ENCODE measurements at regions not wholly inside any gene's neighbourhood (a gene's known extent, or its start where the extent isn't known, plus 50 kb on each side); places are given as distances from the start of the nearest gene placed in this dataset.

DNA sequence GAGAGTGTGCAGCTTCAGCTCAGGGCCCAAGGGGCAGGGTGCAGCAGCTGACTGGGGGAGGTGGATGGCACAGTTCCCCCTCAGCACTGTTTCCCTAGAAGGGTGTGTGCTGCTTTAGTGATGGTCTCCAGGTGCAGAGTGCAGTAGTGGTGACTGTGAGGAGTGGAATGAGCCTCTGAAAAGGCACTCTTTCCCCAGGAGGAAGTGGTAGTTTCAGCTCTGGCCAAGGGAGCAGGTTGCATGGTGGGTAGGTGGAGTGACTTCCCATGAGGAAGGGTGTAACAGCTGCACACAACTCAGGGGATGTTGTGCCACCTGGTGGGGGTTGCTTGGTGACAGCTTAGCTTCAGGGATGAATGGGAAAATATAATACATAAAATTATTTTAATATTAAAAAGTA, 251.5 kb upstream of the NXPH2 start:
- TF ChIP-seq, protein P1, sequence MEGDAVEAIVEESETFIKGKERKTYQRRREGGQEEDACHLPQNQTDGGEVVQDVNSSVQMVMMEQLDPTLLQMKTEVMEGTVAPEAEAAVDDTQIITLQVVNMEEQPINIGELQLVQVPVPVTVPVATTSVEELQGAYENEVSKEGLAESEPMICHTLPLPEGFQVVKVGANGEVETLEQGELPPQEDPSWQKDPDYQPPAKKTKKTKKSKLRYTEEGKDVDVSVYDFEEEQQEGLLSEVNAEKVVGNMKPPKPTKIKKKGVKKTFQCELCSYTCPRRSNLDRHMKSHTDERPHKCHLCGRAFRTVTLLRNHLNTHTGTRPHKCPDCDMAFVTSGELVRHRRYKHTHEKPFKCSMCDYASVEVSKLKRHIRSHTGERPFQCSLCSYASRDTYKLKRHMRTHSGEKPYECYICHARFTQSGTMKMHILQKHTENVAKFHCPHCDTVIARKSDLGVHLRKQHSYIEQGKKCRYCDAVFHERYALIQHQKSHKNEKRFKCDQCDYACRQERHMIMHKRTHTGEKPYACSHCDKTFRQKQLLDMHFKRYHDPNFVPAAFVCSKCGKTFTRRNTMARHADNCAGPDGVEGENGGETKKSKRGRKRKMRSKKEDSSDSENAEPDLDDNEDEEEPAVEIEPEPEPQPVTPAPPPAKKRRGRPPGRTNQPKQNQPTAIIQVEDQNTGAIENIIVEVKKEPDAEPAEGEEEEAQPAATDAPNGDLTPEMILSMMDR (IDR thresholded peaks at IDR 0.05; ENCODE audit: borderline replicate concordance, extremely low read depth, low read length, poor library complexity, severe bottlenecking): no peak
- no peak for TF ChIP-seq EZH2 (IDR thresholded peaks at IDR 0.05; ENCODE audit: borderline replicate concordance, low read depth, low read length, severe bottlenecking)

All from DND-41 (cell line).